Mucosa of rectum (tissue), 2 donors: ENCODE measurements at regions not wholly inside any gene's neighbourhood (a gene's known extent, or its start where the extent isn't known, plus 50 kb on each side); places are given as distances from the start of the nearest gene placed in this dataset.

Experiments used
- H3K27ac ChIP-seq, 2 donors: one replicate each; pipeline ENCODE4 v1.7.0; 2013; ENCODE audit warnings: inconsistent platforms in 2 of 2, low read depth in 2 of 2, low read length in 2 of 2
- H3K27me3 ChIP-seq, 2 donors: one replicate each; pipeline ENCODE4 v1.7.0; 2013; ENCODE audit warnings: low read length in 2 of 2; ENCODE audit not compliant: control insufficient read depth in 2 of 2, insufficient read depth in 2 of 2
- H3K36me3 ChIP-seq, 2 donors: one replicate each; pipeline ENCODE4 v1.7.0; 2013; ENCODE audit warnings: low read length in 2 of 2; ENCODE audit not compliant: control insufficient read depth in 2 of 2, insufficient read depth in 2 of 2
- H3K4me1 ChIP-seq, 2 donors: one replicate each; pipeline ENCODE4 v1.7.0; 2013; ENCODE audit warnings: low read length in 2 of 2, mild to moderate bottlenecking in 1 of 2; ENCODE audit not compliant: control insufficient read depth in 2 of 2, insufficient read depth in 2 of 2
- H3K4me3 ChIP-seq, 2 donors: one replicate each; pipeline ENCODE4 v1.7.0; 2013; ENCODE audit warnings: low read length in 2 of 2
- H3K9ac ChIP-seq, 2 donors: one replicate each; pipeline ENCODE4 v1.7.0; 2013; ENCODE audit warnings: low read length in 2 of 2, low read depth in 1 of 2, mild to moderate bottlenecking in 1 of 2
- H3K9me3 ChIP-seq, 2 donors: one replicate each; pipeline ENCODE4 v1.7.0; 2013; ENCODE audit warnings: low read length in 2 of 2; ENCODE audit not compliant: control insufficient read depth in 2 of 2
- donor health status: healthy.
- donor health status: Normal muscosa, but diverticular disease.

- H3K27me3 ChIP-seq = no peaks in the 10 kb centered on the region
- no peaks in the 10 kb centered on the region for H3K36me3 ChIP-seq
- H3K4me3 ChIP-seq = no peak overlapping the region
- H3K9me3 ChIP-seq = no peaks in the 10 kb centered on the region
- H3K27ac ChIP-seq = no peak overlapping the region
- H3K9ac ChIP-seq = no peak overlapping the region
- no peaks in the 10 kb centered on the region for H3K4me1 ChIP-seq
Observed at GRCh38 chr20:12906361-12906760, 102.4 kb upstream of the SPTLC3 start.

DNA sequence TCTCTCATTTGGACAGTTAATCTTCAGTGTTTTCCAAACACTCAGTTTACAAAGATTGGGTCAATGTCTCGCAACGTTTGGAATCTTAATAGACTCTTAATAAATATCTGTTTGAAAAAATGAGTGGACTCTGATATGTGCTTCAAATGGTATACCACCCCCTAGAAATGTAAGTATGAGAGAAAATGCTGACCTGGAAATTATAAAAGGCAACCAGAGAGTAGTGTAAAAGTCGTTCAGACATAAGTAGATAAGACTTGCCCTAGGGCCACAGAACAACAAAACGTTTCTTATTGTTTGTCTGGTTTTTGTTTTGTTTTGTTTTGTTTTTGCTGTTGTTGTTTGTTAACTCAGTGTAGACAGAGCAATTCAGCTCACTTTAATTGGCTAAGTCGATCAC lies 97.4 kb upstream of the SPTLC3 start:
- no peaks in the 10 kb centered on the region for H3K4me1 ChIP-seq
- H3K4me3 ChIP-seq = no peak overlapping the region
- no peak overlapping the region for H3K9ac ChIP-seq
- H3K9me3 ChIP-seq = no peaks in the 10 kb centered on the region
- H3K27me3 ChIP-seq = no peaks in the 10 kb centered on the region
- no peaks in the 10 kb centered on the region for H3K36me3 ChIP-seq
- no peak overlapping the region for H3K27ac ChIP-seq

- Histone ChIP-seq H3K9ac (no peak overlapping the region), H3K36me3 (no peaks in the 10 kb centered on the region), H3K27me3 (no peaks in the 10 kb centered on the region), H3K27ac (no peak overlapping the region), H3K4me1 (no peaks in the 10 kb centered on the region), H3K9me3 (no peaks in the 10 kb centered on the region), H3K4me3 (no peak overlapping the region)
Observed at GRCh38 chr20:12913781-12914443, 94.9 kb upstream of the SPTLC3 start.

- H3K9me3 ChIP-seq = no peaks in the 10 kb centered on the region
- H3K27me3 ChIP-seq = no peaks in the 10 kb centered on the region
- H3K4me1 ChIP-seq = no peaks in the 10 kb centered on the region
- H3K36me3 ChIP-seq = no peaks in the 10 kb centered on the region
- H3K27ac ChIP-seq = no peak overlapping the region
- no peak overlapping the region for H3K9ac ChIP-seq
- no peak overlapping the region for H3K4me3 ChIP-seq
Observed at GRCh38 chr20:12914804-12915203, 94.0 kb upstream of the SPTLC3 start.

- no peak overlapping the region for H3K27ac ChIP-seq
- H3K36me3 ChIP-seq = no peaks in the 10 kb centered on the region
- H3K27me3 ChIP-seq = no peaks in the 10 kb centered on the region
- no peaks in the 10 kb centered on the region for H3K4me1 ChIP-seq
- no peaks in the 10 kb centered on the region for H3K9me3 ChIP-seq
- H3K9ac ChIP-seq = no peak overlapping the region
- no peak overlapping the region for H3K4me3 ChIP-seq
Observed at GRCh38 chr20:12916699-12917098, 92.1 kb upstream of the SPTLC3 start.

DNA sequence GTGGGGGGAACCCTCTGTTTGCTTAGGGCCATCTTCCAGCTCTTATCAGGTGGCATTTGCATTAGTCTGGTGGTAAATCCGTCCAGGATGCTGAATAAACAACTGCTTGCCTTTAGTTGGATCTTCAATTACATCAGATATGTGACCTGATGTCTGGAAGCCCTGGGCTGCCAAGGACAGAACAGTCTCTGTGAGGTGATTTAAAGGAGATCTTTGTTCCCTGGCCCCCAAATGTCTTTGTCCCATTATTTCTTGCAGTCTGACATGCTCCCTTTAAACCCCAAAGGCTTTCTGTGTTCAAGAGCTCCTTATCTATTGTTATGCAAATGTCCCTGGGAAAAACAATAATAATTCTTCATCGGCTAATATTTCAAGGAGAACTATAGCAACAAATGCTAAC lies 84.6 kb upstream of the SPTLC3 start:
- H3K9ac ChIP-seq = no peak overlapping the region
- H3K4me1 ChIP-seq = no peaks in the 10 kb centered on the region

DNA sequence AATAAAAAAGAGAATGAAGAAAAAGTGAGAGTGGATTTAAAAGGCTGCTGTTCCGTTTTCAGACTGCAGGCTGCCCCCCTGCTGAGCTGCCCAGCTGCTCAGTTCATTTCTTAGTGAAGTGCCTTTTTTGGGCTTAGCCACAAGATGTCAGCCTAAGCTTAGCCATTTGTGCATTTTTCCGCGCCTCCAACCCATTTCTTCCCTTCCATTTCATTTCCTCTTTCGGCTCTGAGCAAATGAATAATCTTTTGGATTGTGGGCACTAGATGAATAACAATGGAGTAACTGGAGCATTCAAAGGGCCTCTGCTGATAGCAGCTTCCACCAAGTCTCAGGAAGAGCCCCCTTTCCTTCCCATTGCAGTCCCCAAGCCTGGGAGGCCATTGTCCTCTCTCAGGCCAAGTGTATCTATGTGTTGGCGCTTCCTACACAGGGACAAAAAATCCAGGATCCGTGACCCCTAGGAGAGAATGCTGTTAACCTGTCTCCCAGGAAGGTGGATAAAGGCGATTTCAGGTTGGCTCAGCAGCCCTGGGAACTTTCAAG lies 83.5 kb upstream of the SPTLC3 start:
- Histone ChIP-seq H3K9me3 (no peaks in the 10 kb centered on the region), H3K4me3 (peak overlapping the region in 1 of 2 donors; percentile 37), H3K9ac (peak overlapping the region in 1 of 2 donors; percentile 41), H3K27ac (no peak overlapping the region), H3K27me3 (no peaks in the 10 kb centered on the region), H3K36me3 (no peaks in the 10 kb centered on the region), H3K4me1 (no peaks in the 10 kb centered on the region)

More for the DNA sequence above, 84.6 kb upstream of the SPTLC3 start:
- no peaks in the 10 kb centered on the region for H3K27me3 ChIP-seq
- H3K36me3 ChIP-seq = no peaks in the 10 kb centered on the region
- no peaks in the 10 kb centered on the region for H3K9me3 ChIP-seq
- H3K4me3 ChIP-seq = no peak overlapping the region
- no peak overlapping the region for H3K27ac ChIP-seq

DNA sequence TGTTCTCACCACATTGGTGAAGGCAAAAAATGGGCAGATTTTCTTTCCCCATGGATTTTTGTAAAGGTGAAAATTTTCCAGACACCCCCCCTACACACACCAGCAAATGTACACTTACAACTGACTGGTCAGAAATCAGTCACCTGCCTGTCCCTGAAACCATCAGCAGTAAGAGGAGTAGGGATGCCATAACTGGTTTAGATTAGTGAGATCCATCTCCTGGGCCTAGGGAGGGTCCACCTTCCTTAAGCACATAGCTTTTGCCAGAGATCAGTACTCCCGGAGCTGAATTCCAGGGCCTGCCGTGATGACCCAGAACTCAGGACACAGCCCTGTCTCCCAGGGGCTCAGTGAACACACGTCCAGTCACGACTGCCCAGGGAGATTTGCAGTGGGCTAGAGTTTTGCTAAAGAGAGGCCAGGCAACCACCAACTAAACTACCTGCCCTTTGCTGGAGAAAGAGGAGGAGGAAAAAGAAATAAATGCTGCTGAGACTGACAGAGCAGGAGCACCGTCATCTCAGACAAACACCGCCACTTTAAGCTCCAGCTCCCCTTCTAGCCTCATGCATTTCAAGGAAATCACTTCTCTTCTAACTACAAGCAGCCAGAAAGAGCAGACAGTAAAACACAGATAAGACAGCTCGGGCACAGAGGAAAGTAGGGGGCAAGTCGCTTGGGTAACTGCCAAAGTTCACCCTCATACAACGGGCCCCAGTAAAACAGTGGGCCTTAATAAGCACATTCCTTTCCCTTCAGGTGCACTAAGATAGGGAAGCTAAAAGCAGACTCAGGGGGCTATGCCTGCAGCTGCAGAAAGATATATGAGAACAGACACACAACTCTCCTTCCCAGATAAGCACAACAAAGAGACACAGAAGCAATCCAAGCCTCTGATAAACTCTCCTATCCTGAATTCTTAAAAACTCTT lies 82.6 kb upstream of the SPTLC3 start:
- H3K27me3 ChIP-seq = no peaks in the 10 kb centered on the region
- no peak overlapping the region for H3K9ac ChIP-seq
- H3K36me3 ChIP-seq = no peaks in the 10 kb centered on the region
- no peaks in the 10 kb centered on the region for H3K4me1 ChIP-seq
- H3K9me3 ChIP-seq = no peaks in the 10 kb centered on the region
- no peak overlapping the region for H3K27ac ChIP-seq
- no peak overlapping the region for H3K4me3 ChIP-seq

DNA sequence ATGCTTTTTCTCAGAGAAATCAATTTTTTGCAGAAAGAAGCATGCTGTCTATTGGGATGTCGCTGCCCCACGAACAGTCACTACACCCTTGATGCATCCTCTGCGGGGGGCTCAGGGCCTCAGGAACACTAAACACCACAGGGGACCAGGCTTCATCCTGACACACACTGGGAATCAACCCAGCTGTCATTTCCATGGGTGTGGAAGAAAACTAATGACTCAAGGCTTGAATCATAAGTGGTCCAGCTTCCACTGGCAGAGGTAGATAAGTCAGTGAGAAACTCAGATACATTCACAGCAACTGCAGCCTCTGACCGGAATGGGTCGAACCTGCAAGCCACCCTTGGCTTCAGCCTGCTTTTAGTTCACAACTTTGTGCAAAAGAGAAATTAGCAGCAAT lies 81.3 kb upstream of the SPTLC3 start:
- no peaks in the 10 kb centered on the region for H3K4me1 ChIP-seq

GRCh38 chr20:12928358-12928754 lies 80.4 kb upstream of the SPTLC3 start:
- H3K27ac ChIP-seq = no peak overlapping the region
- H3K9ac ChIP-seq = no peak overlapping the region
- H3K4me3 ChIP-seq = no peak overlapping the region
- no peaks in the 10 kb centered on the region for H3K9me3 ChIP-seq
- no peaks in the 10 kb centered on the region for H3K27me3 ChIP-seq
- no peaks in the 10 kb centered on the region for H3K36me3 ChIP-seq
- H3K4me1 ChIP-seq = no peaks in the 10 kb centered on the region

More for the DNA sequence above, 81.3 kb upstream of the SPTLC3 start:
- Histone ChIP-seq H3K36me3 (no peaks in the 10 kb centered on the region), H3K4me3 (no peak overlapping the region), H3K27me3 (no peaks in the 10 kb centered on the region), H3K9ac (no peak overlapping the region), H3K9me3 (no peaks in the 10 kb centered on the region), H3K27ac (no peak overlapping the region)
